Lung microvascular endothelial cell (primary cell): ENCODE measurements at regions not wholly inside any gene's neighbourhood (a gene's known extent, or its start where the extent isn't known, plus 50 kb on each side); places are given as distances from the start of the nearest gene placed in this dataset.

Experiments
- DNase-seq, 2 donors: peaks; one replicate each; pipeline versions ENCODE4 v3.0.0 to v3.0.0-alpha.2; 2010; ENCODE audit warnings: low read depth in 2 of 2

- no peak for DNase-seq
Measured at GRCh38 chr21:16993416-16994038, 519.3 kb upstream of the CXADR start.

DNA sequence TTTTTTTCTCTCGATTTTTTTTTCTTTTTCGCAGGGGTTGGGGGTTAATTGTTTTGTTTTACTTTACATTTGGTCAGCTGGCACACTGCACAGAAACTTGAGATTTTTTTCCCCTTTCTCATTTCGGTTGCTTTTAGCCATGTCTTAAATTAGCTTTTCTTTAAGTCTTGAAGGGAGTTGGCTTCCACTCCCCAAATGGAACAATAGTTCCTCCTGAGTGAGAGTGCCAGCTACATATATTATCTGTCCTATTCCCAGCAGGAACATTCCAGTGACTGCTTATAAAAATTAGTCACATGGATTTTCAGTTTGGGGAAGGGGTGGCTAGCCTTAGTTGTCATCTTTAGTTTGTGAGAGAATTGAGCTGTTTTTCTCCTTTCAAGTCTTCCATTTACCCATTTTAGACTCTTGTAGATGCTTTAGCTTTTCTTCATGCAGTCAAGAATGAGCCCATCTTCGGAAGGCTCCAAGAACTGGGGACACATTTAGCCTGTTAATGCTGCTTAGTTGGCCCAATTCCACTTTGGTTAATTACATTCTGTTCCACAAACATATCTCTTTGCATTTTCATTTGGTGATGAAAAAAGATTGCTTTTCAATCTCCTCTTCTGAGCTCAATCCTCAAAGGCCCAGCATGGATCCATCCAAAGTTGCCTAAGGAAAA, 510.1 kb upstream of the CXADR start:
- DNase-seq: no peak

DNA sequence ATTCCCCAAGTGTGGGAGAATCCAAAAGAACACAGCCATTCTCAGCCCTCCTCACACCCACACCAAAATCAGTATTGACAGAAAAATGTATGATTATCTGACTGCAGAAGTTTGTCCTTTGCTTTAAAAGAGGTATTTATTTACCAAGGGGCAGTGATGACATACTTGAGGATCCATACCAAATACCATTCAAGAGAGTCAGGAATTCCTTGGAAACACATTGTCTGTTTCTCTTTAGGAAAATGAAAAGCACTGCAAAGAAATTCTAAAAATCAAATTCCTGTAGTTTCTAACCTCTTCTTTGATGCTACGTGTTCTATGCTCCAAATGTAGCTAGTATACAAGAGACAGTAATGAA, 509.6 kb upstream of the CXADR start:
- DNase-seq: no peak

- peak in 1 of 2 donors; percentile 8 for DNase-seq
Measured at GRCh38 chr21:17003763-17004373, 509.0 kb upstream of the CXADR start.

DNA sequence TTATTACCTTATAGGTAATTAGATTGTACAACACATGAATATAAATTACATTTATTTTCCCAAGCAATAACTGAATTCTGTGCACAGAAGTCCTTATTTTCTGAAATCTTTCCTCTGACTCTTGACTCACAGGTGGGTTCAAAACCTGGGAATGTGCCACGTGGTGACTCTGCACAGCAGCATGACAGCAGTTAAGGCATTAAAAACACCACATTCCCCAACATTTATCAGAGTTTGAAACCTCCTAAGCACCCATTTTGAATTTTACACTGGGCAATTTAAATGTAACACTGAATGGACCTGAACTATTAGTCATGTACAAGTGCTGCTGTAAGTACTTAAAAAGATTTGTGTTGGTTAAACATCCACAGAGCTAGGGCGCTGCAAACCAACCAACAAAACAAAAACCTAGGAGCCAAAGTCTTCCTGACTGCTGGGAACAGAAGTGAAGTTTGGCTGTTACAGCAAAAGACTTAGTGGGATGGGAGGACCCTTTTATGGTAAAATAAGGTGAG, 480.6 kb upstream of the CXADR start:
- no peak for DNase-seq

DNA sequence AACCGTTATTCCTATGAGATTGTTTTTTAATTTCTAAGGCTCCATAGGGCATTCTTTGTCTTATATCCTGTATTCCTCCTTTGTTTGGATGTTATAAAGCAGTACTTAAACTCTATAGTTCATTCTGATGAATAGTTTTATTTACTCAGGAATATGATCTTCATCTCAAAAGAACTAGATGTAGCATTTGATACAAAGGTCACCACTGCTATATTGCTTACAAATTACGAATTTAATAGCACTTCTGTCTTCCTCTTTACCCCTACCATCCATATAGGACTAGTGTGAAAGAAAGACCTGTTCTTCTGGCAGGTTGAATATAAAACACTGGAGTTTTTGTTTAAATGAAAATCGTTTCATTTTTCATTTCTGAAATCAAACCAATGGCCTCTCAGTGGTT, 468.1 kb upstream of the CXADR start:
- no peak for DNase-seq

GRCh38 chr21:17045214-17045853, 467.5 kb upstream of the CXADR start:
- DNase-seq: peak; percentile 14 to 53

DNA sequence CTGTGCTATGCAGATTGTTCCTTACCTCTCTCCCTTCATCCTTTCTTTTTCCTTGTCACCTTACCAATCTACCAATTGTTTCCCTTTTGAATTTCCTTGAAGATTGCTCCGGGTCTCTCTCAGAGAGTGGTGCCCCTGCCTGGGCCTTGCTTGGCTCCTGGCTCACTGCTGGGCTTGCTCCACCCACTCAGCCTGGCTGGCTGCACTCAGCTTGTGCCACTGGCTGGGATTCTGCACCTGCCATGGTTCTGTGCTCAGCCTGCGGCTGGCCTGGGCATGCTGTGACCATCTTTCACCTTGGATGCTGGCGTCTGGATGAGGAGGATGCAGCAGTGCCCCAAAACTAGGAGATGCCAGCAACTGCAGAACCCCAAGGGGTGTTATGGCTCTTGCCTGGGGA, 463.9 kb upstream of the CXADR start:
- no peak for DNase-seq

GRCh38 chr21:17050156-17050555, 462.7 kb upstream of the CXADR start:
- no peak for DNase-seq

- no peak for DNase-seq
Measured at GRCh38 chr21:17050646-17051045, 462.2 kb upstream of the CXADR start.

GRCh38 chr21:17051054-17051453, 461.8 kb upstream of the CXADR start:
- no peak for DNase-seq

DNA sequence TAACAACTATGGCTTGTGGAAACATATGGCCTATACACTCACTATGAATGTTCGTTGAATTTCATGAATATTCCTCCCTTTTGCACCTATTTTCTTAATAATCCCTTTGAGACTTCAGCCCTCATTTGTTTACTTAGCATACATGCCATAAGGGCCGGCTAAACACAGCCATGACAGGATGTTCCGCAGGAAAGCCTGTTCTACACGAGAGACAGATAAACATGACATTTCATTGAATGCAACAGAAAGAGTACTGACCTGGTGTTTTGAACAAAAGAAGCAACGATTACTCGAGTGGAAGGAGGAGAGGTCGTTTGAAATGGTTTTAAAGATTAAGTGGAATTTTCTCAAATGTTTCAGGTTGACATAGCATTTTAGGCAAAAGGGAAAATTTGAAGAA, 459.5 kb upstream of the CXADR start:
- DNase-seq: peak in 1 of 2 donors; percentile 73

DNA sequence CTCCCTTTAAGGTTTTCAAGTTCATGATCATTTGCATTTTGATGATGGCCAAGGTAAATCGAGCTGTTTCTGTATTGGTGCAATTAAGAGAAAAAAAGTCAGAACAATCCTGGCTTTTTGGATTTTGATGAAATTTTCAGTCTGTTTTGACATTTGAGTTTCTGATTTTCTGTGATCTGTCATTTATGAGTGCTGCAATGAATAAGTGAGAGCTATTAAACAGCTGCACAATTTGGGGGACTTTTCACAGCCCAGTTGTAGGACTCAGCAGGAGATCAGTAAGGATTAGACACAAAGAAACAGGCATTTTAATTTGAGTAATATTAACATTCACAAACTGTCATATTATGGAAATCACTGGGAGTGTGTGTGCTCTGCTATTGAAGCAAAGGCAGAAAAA, 452.9 kb upstream of the CXADR start:
- no peak for DNase-seq

DNA sequence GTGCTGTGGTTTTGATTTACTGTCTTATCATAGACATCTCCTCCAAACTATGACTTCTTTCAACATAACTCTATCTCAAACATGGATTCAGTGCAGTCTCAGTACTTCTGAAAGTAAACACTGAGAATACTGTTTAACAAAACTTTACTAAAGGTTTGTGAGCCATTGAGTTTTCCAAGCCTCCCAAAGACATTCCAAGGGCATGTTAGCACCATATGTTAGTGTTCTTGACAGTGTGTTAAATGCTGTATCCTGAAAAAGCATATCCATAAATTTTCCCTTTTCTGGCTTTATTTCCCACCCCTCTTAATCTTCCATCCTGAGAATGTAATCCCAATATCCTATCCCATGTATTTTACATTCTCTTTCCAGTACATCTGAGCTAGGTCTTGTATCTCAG, 446.8 kb upstream of the CXADR start:
- DNase-seq: no peak

DNA sequence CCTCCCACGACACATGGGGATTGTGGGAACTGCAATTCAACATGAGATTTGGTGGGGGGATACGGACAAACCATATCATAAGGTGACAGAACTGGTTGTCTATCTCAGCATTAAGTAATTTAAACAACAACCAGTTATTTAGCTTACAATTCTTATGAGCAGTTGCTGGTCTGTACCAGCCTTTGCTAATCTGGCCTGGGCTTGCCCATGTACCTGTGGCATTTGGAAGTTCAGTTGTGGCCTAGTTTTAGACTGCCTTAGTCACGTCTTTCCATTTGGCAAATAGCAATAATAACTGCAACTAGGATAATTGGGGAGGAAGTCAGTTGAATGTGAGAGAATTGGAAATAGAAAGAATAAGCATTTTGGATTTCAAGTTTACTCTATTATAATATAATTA, 441.8 kb upstream of the CXADR start:
- no peak for DNase-seq

GRCh38 chr21:17081193-17081592, 431.6 kb upstream of the CXADR start:
- DNase-seq: no peak

DNA sequence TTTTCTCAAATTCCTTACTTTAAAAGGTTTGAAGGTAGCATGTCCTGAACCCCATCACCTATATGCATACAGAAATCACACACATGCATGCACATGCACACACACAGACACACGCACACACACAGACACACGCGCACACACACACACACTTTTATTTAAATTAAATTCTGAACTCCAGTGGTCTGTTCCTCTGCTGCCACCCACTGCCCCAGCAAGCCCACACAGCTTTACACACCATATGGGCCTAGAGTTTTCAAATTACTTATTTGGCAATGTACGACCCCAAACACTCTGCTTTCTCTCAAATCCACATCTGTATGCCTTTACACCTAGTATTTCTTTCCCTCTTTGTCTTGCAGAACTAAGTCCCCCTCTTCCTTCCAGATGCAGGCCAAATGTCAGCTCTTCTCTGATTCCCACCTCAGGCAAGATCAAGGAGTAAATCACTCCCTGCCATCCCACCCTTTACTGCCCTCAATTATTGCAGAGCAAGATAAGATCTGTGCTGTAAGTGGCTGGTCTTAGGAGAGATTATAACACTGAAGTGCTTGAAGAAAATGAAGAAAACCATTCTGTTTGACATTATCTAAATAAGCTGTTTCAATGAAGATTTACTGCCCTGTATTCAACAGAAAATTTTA, 429.9 kb upstream of the CXADR start:
- peak in 1 of 2 donors; percentile 12 for DNase-seq

- no peak for DNase-seq
Measured at GRCh38 chr21:17085707-17086106, 427.1 kb upstream of the CXADR start.

- DNase-seq: no peak
Measured at GRCh38 chr21:17088500-17088899, 424.3 kb upstream of the CXADR start.

DNA sequence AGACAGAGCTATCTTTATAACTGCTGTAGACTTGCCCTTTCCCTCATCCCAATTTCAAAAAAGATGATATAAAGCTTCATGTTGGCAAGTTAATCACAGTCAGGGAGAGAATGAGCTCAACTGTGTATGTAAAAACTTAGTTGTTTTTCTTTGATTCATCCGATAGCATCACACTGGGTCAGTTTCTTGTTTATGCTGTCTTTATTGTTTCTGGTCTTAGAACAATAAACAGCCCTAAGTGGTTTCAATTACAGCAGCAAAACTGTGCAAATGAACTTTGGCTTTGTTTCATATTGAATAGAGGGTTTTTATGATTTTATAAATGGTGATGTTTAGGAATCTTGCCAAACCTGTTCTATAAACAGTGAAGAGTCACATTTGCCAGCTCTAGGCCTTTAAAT, 423.8 kb upstream of the CXADR start:
- DNase-seq: peak in 1 of 2 donors; percentile 35

DNA sequence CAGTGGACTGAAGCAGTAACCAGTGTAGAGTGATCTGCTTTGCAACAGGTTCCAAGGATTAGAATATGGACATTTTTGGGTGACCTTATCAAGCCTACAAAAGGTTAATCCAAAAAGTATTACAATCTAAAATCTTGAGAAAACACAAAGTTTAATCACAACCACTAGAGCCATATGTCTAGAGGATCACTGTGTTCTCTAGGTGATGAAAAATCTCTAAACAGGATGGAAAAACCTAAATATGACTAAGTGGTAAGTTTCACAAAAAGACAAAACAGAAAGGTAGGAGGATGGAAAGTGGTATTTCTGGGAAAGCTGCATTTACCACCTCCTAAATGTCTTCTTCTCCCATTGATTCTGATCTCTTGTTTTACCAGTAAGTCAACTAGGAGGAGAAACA, 411.1 kb upstream of the CXADR start:
- no peak for DNase-seq

DNA sequence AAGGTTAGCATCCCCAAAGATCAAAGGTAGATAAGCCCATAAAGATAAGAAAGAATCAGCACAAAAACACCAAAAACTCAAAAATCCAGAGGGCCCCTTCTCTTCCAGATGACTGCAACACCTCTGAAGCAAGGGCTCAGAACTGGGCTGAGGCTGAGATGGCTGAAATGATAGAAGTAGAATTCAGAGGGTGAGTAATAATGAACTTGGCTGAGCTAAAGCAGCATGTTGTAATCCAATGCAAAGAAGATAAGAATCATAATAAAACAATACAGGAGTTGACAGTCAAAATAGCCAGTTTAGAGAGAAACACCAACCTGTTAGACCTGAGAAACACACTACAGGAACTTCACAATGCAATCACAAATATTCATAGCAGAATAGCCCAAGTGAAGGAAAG, 406.9 kb upstream of the CXADR start:
- no peak for DNase-seq
